ENCODE measurements at regions not wholly inside any gene's neighbourhood (a gene's known extent, or its start where the extent isn't known, plus 50 kb on each side); places are given as distances from the start of the nearest gene placed in this dataset.
"Not testable (repeated sequence)": the region's sequence is repeated elsewhere in the genome, so short reads cannot be mapped to it uniquely, and the experiment has no call there.

DNA sequence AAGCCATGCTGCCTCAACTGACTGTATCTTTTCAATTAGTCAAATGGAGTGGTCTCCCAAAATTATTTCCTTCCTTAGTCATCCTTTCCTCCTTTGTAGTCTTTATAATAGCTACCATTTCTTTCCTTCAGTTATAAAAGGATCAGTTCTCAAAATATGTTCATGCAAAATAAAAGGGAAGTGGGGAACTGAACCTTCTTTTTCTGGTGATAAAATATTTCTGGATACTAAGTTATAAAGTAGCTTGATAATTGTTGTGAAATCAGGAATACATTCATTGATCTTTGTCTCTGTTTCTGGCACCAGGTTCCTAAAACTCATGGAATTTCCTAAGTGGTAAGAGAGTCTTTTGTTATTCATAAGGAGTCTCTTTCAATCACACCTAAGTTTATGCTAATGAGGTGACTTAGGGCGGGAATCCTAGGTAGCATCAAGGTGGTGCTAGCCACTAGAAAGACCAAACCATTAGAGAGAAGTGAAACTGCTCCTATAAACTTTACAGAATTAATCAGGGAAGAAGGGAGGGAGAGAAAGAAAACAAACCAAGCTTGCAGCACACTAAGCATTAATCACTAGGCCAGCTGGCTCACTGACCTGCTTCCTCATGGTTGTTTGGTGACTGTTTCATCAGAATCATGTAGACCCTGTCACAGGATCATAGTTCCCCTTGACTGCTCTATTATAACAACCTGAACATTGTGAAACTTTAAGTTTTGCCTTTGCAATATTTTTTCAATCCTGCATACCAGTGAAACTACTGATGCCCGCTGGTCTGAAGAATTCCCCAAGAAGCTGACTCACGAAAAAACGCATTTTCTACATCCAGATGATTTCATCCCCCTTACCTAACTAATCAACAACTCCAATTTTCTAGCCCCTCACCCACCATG lies 161.6 kb upstream of the PTBP2 start:
- TF ChIP-seq, protein P1, sequence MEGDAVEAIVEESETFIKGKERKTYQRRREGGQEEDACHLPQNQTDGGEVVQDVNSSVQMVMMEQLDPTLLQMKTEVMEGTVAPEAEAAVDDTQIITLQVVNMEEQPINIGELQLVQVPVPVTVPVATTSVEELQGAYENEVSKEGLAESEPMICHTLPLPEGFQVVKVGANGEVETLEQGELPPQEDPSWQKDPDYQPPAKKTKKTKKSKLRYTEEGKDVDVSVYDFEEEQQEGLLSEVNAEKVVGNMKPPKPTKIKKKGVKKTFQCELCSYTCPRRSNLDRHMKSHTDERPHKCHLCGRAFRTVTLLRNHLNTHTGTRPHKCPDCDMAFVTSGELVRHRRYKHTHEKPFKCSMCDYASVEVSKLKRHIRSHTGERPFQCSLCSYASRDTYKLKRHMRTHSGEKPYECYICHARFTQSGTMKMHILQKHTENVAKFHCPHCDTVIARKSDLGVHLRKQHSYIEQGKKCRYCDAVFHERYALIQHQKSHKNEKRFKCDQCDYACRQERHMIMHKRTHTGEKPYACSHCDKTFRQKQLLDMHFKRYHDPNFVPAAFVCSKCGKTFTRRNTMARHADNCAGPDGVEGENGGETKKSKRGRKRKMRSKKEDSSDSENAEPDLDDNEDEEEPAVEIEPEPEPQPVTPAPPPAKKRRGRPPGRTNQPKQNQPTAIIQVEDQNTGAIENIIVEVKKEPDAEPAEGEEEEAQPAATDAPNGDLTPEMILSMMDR (IDR thresholded peaks at IDR 0.05; ENCODE audit: extremely low read depth, missing control alignments) = no peak
- DNase-seq (ENCODE audit: low spot score) = no peak

DNA sequence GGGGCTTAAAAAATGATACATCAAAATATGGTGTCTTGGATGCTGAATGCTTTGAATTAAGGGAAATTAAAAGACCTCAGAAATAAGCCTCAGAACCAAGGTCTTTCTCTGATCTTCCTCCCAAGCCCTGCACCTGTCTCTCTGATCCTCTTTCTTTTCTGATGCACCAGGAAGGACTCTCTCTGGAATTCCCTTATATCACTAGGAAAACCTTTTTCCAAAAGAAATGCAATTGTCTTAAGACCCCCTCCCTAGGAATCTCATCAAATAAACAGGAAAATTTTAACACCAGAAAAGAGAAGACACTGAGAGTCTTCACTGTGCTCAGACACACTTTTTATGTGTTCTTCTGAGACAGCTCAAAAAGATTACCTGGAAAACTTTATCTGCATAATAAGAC lies 159.5 kb upstream of the PTBP2 start:
- TF ChIP-seq, protein P1 (IDR thresholded peaks at IDR 0.05; ENCODE audit: extremely low read depth, missing control alignments) = no peak

GRCh38 chr1:96564401-96564800 lies 157.2 kb upstream of the PTBP2 start:
- DNase-seq (ENCODE audit: low spot score) = not testable (repeated sequence)

More for the DNA sequence above, 159.5 kb upstream of the PTBP2 start:
- DNase-seq (ENCODE audit: low spot score) = no peak

GRCh38 chr1:96565546-96565945 lies 156.0 kb upstream of the PTBP2 start:
- DNase-seq (ENCODE audit: low spot score) = no peak
- TF ChIP-seq, protein P1 (IDR thresholded peaks at IDR 0.05; ENCODE audit: extremely low read depth, missing control alignments) = no peak

- TF ChIP-seq, protein P1 (IDR thresholded peaks at IDR 0.05; ENCODE audit: extremely low read depth, missing control alignments) = no peak
Observed at GRCh38 chr1:96568639-96569038, 152.9 kb upstream of the PTBP2 start.

DNA sequence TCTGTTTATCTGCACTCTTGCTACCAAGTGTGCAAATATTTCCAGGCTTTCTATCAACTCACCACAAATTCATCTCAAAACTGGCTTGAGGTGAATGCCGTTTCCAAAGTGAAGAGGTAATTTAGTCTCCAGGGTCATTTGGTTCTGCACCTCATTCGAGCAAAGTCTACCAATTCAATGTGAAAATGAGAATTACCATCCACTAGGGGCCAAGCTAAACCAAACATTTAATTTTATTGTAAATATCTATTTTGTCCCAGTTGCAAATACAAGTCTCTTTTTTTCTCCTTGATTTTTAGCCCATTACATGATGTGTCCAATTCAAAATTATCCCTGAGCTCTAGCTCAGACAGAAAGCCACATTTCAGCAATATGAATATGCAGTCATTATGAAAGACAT lies 152.3 kb upstream of the PTBP2 start:
- TF ChIP-seq, protein P1 (IDR thresholded peaks at IDR 0.05; ENCODE audit: extremely low read depth, missing control alignments) = no peak
- DNase-seq (ENCODE audit: low spot score) = no peak

More at GRCh38 chr1:96568639-96569038, 152.9 kb upstream of the PTBP2 start:
- no peak for DNase-seq (ENCODE audit: low spot score)

DNA sequence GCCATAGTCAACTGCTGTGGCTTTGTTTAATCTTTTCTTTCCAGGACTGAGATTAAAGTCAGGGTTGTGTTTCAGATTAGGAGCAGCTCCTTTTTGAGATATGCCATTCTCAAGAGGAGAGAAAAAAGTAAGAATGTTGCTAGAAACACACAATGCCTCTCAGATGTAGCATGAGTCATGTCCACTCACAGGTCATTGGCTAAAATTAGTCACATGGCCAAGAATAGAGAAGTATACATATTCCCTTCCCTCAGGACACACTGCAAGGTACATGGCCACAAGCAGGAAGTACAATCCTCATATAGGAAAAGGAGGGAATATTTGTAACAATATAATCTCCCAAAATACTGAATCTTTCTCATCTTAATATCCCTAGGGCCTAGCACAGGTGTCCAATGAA lies 141.9 kb upstream of the PTBP2 start:
- DNase-seq (ENCODE audit: low spot score) = no peak
- TF ChIP-seq, protein P1 (IDR thresholded peaks at IDR 0.05; ENCODE audit: extremely low read depth, missing control alignments) = no peak

DNA sequence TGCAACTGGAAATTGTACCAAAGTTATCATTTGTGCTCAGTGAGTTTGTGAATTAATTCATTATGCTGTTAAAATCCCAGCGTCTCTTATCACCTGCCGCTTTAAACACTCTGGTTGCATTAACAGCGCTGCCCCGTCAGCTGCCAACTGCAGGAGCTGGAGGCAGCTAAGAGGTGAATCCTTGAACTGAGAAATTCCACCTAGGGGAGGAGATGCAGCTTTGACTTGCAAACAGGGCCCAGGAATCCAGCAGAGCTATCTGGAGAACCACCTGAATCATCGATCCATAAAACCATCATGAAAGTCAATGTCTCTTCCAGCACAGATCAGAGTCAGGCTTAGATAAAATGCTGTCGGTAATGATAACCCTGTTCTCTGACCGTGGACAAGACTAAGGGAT lies 140.7 kb upstream of the PTBP2 start:
- no peak for DNase-seq (ENCODE audit: low spot score)
- TF ChIP-seq, protein P1 (IDR thresholded peaks at IDR 0.05; ENCODE audit: extremely low read depth, missing control alignments) = no peak

Measured in GM20000 (cell line).